H1 (cell line): ENCODE measurements at regions not wholly inside any gene's neighbourhood (a gene's known extent, or its start where the extent isn't known, plus 50 kb on each side); places are given as distances from the start of the nearest gene placed in this dataset.

Experiments
- CTCF ChIA-PET: fragments of 300-600 bp; sonication (Branson Sonifier 250); formaldehyde crosslinking; loops from one replicate; lab custom pipeline; 2021; ENCODE audit not compliant: partially characterized antibody; lab: Charles Lee
- POLR2A ChIA-PET: fragments of 300-600 bp; sonication (Branson Sonifier 250); formaldehyde crosslinking; loops from one replicate; lab custom pipeline; 2021; ENCODE audit warnings: inconsistent platforms; ENCODE audit not compliant: partially characterized antibody; lab: Charles Lee
- DNase-seq, 2 experiments: peaks; one replicate each; pipeline versions ENCODE4 v3.0.0 to v3.0.0-alpha.2; 2010 to 2022; ENCODE audit warnings: low spot score in 2 of 2, low read depth in 1 of 2, mixed read lengths in 1 of 2
- FAIRE-seq: peaks from 2 replicates; lab custom pipeline; 2011; peaks lifted over from hg19 to GRCh38; lab: Jason Lieb, UNC
- H2AFZ ChIP-seq: 2 replicates; pipeline ENCODE4 v1.8.1; 2012; ENCODE audit warnings: low read length, inconsistent platforms
- H2AK5ac ChIP-seq: 2 replicates; pipeline ENCODE4 v1.6.1; 2013; ENCODE audit warnings: low read depth, low read length
- H2BK120ac ChIP-seq: replicated peaks from 2 replicates; pipeline ENCODE3; 2013; ENCODE audit warnings: low read depth, low read length, inconsistent platforms
- H2BK12ac ChIP-seq: 2 replicates; pipeline ENCODE4 v1.6.1; 2013; ENCODE audit warnings: low read depth, low read length
- H2BK15ac ChIP-seq: 2 replicates; pipeline ENCODE4 v1.6.1; 2013; ENCODE audit warnings: low read length
- H2BK20ac ChIP-seq: 2 replicates; pipeline ENCODE4 v1.6.1; 2013; ENCODE audit warnings: low read length
- H2BK5ac ChIP-seq: 2 replicates; pipeline ENCODE4 v1.6.1; 2013; ENCODE audit warnings: low read depth, low read length
- H3K14ac ChIP-seq: 2 replicates; pipeline ENCODE4 v1.6.1; 2013; ENCODE audit warnings: inconsistent platforms; ENCODE audit not compliant: insufficient read length
- H3K18ac ChIP-seq: 2 replicates; pipeline ENCODE4 v1.6.1; 2013; ENCODE audit warnings: low read length; ENCODE audit errors: extremely low read depth
- H3K23ac ChIP-seq: 2 replicates; pipeline ENCODE4 v1.6.1; 2013; ENCODE audit warnings: inconsistent platforms; ENCODE audit not compliant: insufficient read length
- H3K23me2 ChIP-seq: 2 replicates; pipeline ENCODE4 v1.6.1; 2013; ENCODE audit warnings: low read depth, low read length
- H3K27ac ChIP-seq: 2 replicates; pipeline ENCODE4 v1.6.1; 2011; ENCODE audit warnings: low read depth, low read length, inconsistent platforms
- H3K27me3 ChIP-seq, 4 experiments: replicated peaks in 1 of 4; 1 replicate in 1 of 4; 2 replicates in 3 of 4; pipeline versions ENCODE4 v1.6.1 to v1.8.1; 2011 to 2013; ENCODE audit warnings: low read length in 3 of 4, mild to moderate bottlenecking in 3 of 4, inconsistent platforms in 2 of 4, mixed read lengths in 2 of 4, moderate library complexity in 1 of 4; ENCODE audit not compliant: control insufficient read depth in 3 of 4, insufficient read depth in 3 of 4; ENCODE audit errors: extremely low read depth in 1 of 4
- H3K36me3 ChIP-seq, 4 experiments: 2 replicates each; pipeline versions ENCODE4 v1.6.1 to v1.8.1; 2011 to 2013; ENCODE audit warnings: mild to moderate bottlenecking in 4 of 4, low read length in 3 of 4, moderate library complexity in 2 of 4, control low read depth in 1 of 4, inconsistent platforms in 1 of 4; ENCODE audit not compliant: insufficient read depth in 4 of 4, control insufficient read depth in 2 of 4
- H3K4ac ChIP-seq: replicated peaks from 2 replicates; pipeline ENCODE3; 2013; ENCODE audit warnings: low read length, low read depth, mixed read lengths, inconsistent platforms; ENCODE audit not compliant: insufficient read length
- H3K4me1 ChIP-seq, 4 experiments: replicated peaks in 1 of 4; 1 replicate in 1 of 4; 2 replicates in 3 of 4; pipeline versions ENCODE4 v1.6.1 to v1.8.1; 2011 to 2013; ENCODE audit warnings: low read length in 3 of 4, inconsistent platforms in 2 of 4, mixed read lengths in 1 of 4; ENCODE audit not compliant: insufficient read depth in 4 of 4, control insufficient read depth in 3 of 4
- H3K4me2 ChIP-seq, 2 experiments: 2 replicates each; pipeline versions ENCODE4 v1.6.1 to v1.8.1; 2011 to 2013; ENCODE audit warnings: low read depth in 2 of 2, low read length in 2 of 2, control low read depth in 1 of 2, inconsistent platforms in 1 of 2, mild to moderate bottlenecking in 1 of 2; ENCODE audit not compliant: insufficient read depth in 1 of 2
- H3K4me3 ChIP-seq, 4 experiments: fragments of 200-600, 300-600 bp in 1 of 4; sonication (generic), shearing (Covaris generic), sonication (Bioruptor Twin) in 1 of 4; 2 replicates each; pipeline versions ENCODE4 v1.5.1 to v1.8.1; 2011 to 2016; ENCODE audit warnings: low read length in 4 of 4, low read depth in 3 of 4, control low read depth in 2 of 4, inconsistent platforms in 2 of 4, mild to moderate bottlenecking in 2 of 4, mixed read lengths in 1 of 4, moderate library complexity in 1 of 4; ENCODE audit not compliant: insufficient read depth in 2 of 4; ENCODE audit errors: extremely low read depth in 1 of 4
- H3K56ac ChIP-seq: replicated peaks from 2 replicates; pipeline ENCODE3; 2013; ENCODE audit warnings: low read depth, mild to moderate bottlenecking, mixed read lengths, low read length, inconsistent platforms; ENCODE audit not compliant: insufficient read length
- H3K79me1 ChIP-seq: 2 replicates; pipeline ENCODE4 v1.6.1; 2013; ENCODE audit warnings: low read depth, low read length, control low read depth
- H3K79me2 ChIP-seq, 2 experiments: 2 replicates each; pipeline versions ENCODE4 v1.6.1 to v1.8.1; 2012 to 2013; ENCODE audit warnings: low read length in 2 of 2, mild to moderate bottlenecking in 2 of 2, inconsistent platforms in 1 of 2; ENCODE audit not compliant: insufficient read depth in 2 of 2, control insufficient read depth in 1 of 2
- H3K9ac ChIP-seq, 4 experiments: replicated peaks in 1 of 4; 1 replicate in 1 of 4; 2 replicates in 3 of 4; pipeline versions ENCODE4 v1.6.1 to v1.8.1; 2011 to 2013; ENCODE audit warnings: low read depth in 3 of 4, low read length in 3 of 4, control low read depth in 2 of 4, mild to moderate bottlenecking in 2 of 4, moderate library complexity in 2 of 4, inconsistent platforms in 1 of 4; ENCODE audit errors: extremely low read depth in 1 of 4
- H3K9me3 ChIP-seq, 2 experiments: 2 replicates each; pipeline versions ENCODE4 v1.6.1 to v1.8.1; 2012 to 2013; ENCODE audit warnings: mild to moderate bottlenecking in 2 of 2, moderate library complexity in 2 of 2, control low read depth in 1 of 2, inconsistent platforms in 1 of 2, low read depth in 1 of 2, low read length in 1 of 2, mixed read lengths in 1 of 2; ENCODE audit not compliant: insufficient read depth in 2 of 2
- H4K20me1 ChIP-seq, 2 experiments: replicated peaks in 1 of 2; 2 replicates each; pipeline versions ENCODE3 to v1.8.1; 2011 to 2013; ENCODE audit warnings: inconsistent platforms in 2 of 2, low read length in 2 of 2, mild to moderate bottlenecking in 1 of 2; ENCODE audit not compliant: insufficient read depth in 2 of 2, control insufficient read depth in 1 of 2
- H4K5ac ChIP-seq: 2 replicates; pipeline ENCODE4 v1.6.1; 2013; ENCODE audit warnings: low read length, low read depth, mixed read lengths, inconsistent platforms; ENCODE audit not compliant: insufficient read length
- H4K8ac ChIP-seq: 2 replicates; pipeline ENCODE4 v1.8.0; 2013; ENCODE audit warnings: mild to moderate bottlenecking, moderate library complexity, low read length, inconsistent platforms; ENCODE audit not compliant: insufficient read depth; ENCODE audit errors: extremely low read depth
- H4K91ac ChIP-seq: replicated peaks from 2 replicates; pipeline ENCODE3; 2013; ENCODE audit warnings: low read length, mixed read lengths, inconsistent platforms; ENCODE audit not compliant: insufficient read length
- SIRT6 ChIP-seq: IDR thresholded peaks from one replicate; pipeline ENCODE4 v1.7.1; 2012; ENCODE audit warnings: low read length, inconsistent platforms

- no peak overlapping the region for H2BK15ac ChIP-seq
- H3K27me3 ChIP-seq: no peaks in the 10 kb centered on the region
- H2AK5ac ChIP-seq: no peak overlapping the region
- no peak overlapping the region for H3K23ac ChIP-seq
- H2BK12ac ChIP-seq: no peak overlapping the region
- no peak overlapping the region for H3K14ac ChIP-seq
- no peaks in the 10 kb centered on the region for H3K79me2 ChIP-seq
- no peak overlapping the region for H3K4me2 ChIP-seq
- H3K9me3 ChIP-seq: no peaks in the 10 kb centered on the region
- no peaks in the 10 kb centered on the region for H4K20me1 ChIP-seq
- no peaks in the 10 kb centered on the region for H3K79me1 ChIP-seq
- POLR2A ChIA-PET: no interaction called here
- H3K23me2 ChIP-seq: peaks cover 3% of the 10 kb centered on the region; the same call in 1 of the 2 replicates
- H2AFZ ChIP-seq: no peak overlapping the region
- no peak overlapping the region for H3K18ac ChIP-seq
- H3K56ac ChIP-seq: no peak overlapping the region
- H2BK120ac ChIP-seq: no peak overlapping the region
- H3K27ac ChIP-seq: no peak overlapping the region
- H2BK5ac ChIP-seq: no peak overlapping the region
- no peak for DNase-seq
- no peak overlapping the region for H2BK20ac ChIP-seq
- no peak overlapping the region for H3K4me3 ChIP-seq
- H4K5ac ChIP-seq: no peak overlapping the region
- no peak overlapping the region for H4K91ac ChIP-seq
- no peak overlapping the region for H3K4ac ChIP-seq
- no peak overlapping the region for H4K8ac ChIP-seq
- H3K4me1 ChIP-seq: peaks cover 0 to 2% (median 0%) of the 10 kb centered on the region in 4 experiments; a peak in 1 of 7 replicates
- TF ChIP-seq SIRT6: no peak
- no peak overlapping the region for H3K9ac ChIP-seq
- no peak for FAIRE-seq
- CTCF ChIA-PET: interaction anchor here (7.1 kb wide), 1 partner anchor 11 kb away, joined by 40 read pairs; no protein-coding TSS in a partner anchor
- H3K36me3 ChIP-seq: no peaks in the 10 kb centered on the region
Observed at GRCh38 chr14:49508124-49508523, 78.1 kb downstream of the RPS29 start.
